T-helper 1 cell (primary cell): ENCODE measurements at regions not wholly inside any gene's neighbourhood (a gene's known extent, or its start where the extent isn't known, plus 50 kb on each side); places are given as distances from the start of the nearest gene placed in this dataset.
"Not testable (repeated sequence)": the region's sequence is repeated elsewhere in the genome, so short reads cannot be mapped to it uniquely, and the experiment has no call there.

Experiments used
- DNase-seq, 5 donors: peaks; one replicate each; pipeline ENCODE4 v3.0.0-alpha.2; 2012 to 2020

- no peak for DNase-seq
Observed at GRCh38 chr15:25624504-25625177, 185.8 kb upstream of the UBE3A start.

GRCh38 chr15:25623708-25624107, 184.9 kb upstream of the UBE3A start:
- DNase-seq, result no peak

GRCh38 chr15:25620466-25620865, 181.6 kb upstream of the UBE3A start:
- no peak for DNase-seq

- no peak for DNase-seq
Observed at GRCh38 chr15:25619761-25620160, 180.9 kb upstream of the UBE3A start.

- DNase-seq, result no peak
Observed at GRCh38 chr15:25619076-25619475, 180.3 kb upstream of the UBE3A start.

- no peak for DNase-seq
Observed at GRCh38 chr15:25618161-25618560, 179.3 kb upstream of the UBE3A start.

- no peak for DNase-seq
Observed at GRCh38 chr15:25616471-25616870, 177.6 kb upstream of the UBE3A start.

- DNase-seq, result no peak
Observed at GRCh38 chr15:25613134-25613533, 174.3 kb upstream of the UBE3A start.

GRCh38 chr15:25611603-25612002, 172.8 kb upstream of the UBE3A start:
- no peak for DNase-seq

GRCh38 chr15:25609371-25609770, 170.5 kb upstream of the UBE3A start:
- no peak for DNase-seq

- DNase-seq, result no peak
Observed at GRCh38 chr15:25608926-25609325, 170.1 kb upstream of the UBE3A start.

- no peak for DNase-seq
Observed at GRCh38 chr15:25605151-25605550, 166.3 kb upstream of the UBE3A start.

GRCh38 chr15:25600751-25601150, 161.9 kb upstream of the UBE3A start:
- DNase-seq, result no peak

GRCh38 chr15:25597571-25597970, 158.7 kb upstream of the UBE3A start:
- no peak for DNase-seq

GRCh38 chr15:25596644-25597562, 158.1 kb upstream of the UBE3A start:
- DNase-seq, result no peak

- DNase-seq, result no peak
Observed at GRCh38 chr15:25587616-25588340, 149.0 kb upstream of the UBE3A start.

- DNase-seq, result no peak
Observed at GRCh38 chr15:25582886-25583285, 144.1 kb upstream of the UBE3A start.

- DNase-seq, result no peak
Observed at GRCh38 chr15:25579127-25579526, 140.3 kb upstream of the UBE3A start.

- no peak for DNase-seq
Observed at GRCh38 chr15:25572191-25572590, 133.4 kb upstream of the UBE3A start.

- DNase-seq, result no peak
Observed at GRCh38 chr15:25568751-25569150, 129.9 kb upstream of the UBE3A start.

GRCh38 chr15:25566545-25566944, 127.7 kb upstream of the UBE3A start:
- not testable (repeated sequence) for DNase-seq

GRCh38 chr15:25565470-25566264, 126.8 kb upstream of the UBE3A start:
- DNase-seq, result no peak

- DNase-seq, result no peak
Observed at GRCh38 chr15:25563596-25563995, 124.8 kb upstream of the UBE3A start.
